NCI-H2227 (cell line): ENCODE measurements at regions not wholly inside any gene's neighbourhood (a gene's known extent, or its start where the extent isn't known, plus 50 kb on each side); places are given as distances from the start of the nearest gene placed in this dataset.

Experiments
- DNase-seq: peaks from one replicate; lab custom pipeline; 2025; ENCODE audit not compliant: unreplicated experiment; lab: John Stamatoyannopoulos, UW

DNA sequence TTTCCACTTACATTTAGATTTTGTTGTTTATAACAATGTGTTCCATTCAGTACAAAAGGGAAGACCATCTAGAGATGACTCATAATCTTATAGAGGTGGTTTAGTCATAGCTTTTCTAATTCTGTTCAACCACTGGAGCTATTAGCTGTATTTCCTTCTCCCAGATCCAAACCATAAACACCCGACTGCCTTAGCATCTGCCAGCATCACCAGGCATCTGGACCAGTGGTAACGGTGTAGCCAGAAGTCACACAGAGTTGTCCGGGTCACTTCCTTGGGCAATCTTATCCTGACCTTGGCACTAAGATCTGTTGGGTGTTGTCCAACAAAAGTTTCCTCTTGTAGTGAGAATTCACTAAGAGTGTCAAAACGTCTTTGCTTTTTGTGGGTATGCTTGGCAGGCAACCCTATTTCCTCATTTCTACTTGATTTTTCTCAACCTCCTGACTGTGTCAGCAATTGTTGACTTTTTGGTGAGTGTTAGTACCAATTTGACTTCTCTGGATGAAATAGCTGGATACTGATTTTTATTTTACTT, 372.1 kb upstream of the B3GALT2 start:
- no peak for DNase-seq

DNA sequence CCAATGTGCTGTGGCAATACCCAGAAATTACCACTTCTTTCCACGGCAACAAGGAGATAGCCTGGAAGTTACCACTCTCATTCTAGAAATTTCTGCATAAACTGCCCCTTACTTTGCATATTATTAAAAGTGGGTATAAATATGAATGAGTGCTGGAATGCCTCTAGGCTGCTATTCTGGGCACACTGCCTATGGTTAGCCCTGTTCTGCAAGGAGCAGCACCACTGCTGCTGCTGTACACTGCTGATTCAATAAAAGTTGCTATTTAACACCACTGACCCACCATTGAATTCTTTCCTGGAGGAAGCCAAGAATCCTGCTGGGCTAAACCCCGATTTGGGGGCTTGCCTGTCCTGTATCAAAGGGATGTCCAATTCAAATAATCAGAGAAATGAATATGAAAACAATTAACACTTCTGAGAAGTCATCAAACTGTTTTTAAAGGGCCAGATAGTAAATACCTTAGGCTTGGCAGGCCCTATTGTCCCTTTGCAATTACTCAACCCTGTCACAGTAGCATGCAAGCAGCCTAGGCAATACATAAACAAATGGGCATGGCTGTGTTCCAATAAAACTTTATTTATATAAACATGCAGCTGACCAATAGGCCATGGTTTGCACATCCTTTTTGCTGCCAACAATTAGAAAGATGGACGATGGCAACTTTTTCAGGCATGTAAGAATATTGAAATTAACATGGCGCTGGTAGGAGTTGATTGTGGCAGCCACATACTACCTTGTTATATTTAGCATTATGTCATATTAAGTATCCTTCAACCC, 369.4 kb upstream of the B3GALT2 start:
- DNase-seq, result no peak

DNA sequence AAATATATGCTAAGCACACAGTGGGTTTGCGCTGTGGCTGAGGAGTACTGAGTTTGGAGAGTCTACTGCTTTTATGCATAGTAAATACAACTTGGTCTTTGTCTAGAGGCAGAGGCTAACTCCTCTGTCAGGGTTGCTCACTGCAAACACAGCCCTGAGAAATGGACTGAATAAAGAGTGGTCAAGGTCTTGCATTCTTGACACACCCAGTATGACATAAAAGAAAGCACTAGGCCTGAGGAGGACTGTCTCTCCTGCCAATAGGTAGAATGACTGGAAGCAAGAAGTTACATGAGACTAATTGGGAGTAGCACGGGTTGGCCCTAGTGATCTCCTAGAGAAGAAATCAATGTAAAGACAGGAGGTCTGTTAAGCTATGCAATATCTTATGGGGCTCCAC, 367.2 kb upstream of the B3GALT2 start:
- DNase-seq, result no peak

DNA sequence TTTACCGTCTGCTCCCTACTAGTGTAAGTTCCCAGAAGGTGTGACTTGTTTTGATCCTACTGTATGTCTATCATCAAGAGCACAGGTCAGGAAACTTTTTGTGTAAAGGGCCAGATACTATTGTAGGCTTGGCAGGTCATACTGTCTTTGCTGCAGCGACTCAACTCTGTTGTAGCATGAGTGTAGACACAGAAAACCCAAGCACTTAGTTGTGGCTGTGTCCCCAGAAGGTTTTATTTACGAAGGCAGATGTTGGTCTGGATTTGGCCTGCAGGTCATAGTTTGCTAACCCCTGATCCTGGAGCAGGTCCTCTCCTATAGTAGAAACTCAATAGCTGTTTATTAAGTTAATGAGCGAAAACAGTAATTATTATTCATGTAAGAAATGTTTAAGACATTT, 365.9 kb upstream of the B3GALT2 start:
- no peak for DNase-seq

DNA sequence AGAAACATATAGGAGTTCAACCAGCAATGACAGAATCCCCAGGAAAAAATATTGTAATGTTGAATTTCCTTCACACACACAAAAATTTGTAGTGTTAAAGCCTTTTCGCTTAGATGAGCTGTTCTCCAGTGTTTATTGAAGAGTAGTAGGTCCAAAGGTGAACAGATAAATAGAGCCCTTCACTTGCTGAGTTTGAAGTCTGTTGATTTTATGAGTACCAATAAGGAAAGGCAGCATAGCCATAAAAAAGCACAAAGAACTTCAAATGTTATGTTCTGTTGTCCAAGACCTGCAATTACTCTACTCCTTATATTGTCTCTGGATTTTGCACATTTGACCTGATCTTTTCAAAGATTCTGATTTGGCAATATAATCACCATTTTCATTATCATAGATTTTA, 362.7 kb upstream of the B3GALT2 start:
- DNase-seq, result no peak

DNA sequence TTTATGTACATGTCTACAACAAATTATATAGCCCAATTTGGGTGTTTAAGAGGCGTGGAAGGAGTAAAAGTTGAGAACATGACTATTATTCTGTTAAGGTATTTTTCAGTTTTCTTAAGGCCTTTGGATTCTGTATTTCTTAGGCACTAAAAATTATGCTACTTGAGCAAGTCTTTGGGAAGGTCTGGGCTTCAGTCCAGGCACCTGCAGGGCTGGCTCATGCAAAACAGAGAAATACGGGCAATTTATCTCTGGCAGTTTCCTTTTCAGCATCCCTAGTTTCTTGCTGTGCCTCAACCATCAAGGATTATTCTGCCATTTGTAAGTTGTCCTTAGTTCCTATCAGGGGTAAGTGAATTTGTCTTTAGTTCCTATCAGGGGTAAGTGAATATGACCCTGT, 358.8 kb upstream of the B3GALT2 start:
- no peak for DNase-seq

DNA sequence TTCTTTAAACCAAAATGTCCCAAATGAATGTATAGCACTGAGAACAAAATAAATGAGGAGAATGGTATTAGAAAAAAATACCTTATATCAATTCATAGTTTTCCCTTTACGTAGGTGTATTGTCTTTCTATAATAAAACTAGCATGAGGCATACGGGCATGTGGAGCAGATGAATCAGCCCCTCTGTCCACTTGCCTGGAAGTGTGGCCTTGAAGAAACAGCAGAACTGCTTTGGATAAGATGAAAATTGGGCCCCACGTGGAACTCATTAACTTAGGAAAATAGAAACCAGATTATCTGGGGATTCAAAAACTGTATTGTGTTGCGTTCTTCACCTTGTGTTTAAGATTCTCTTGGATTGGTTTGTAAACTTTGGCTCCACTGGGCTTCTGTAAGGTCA, 356.8 kb upstream of the B3GALT2 start:
- DNase-seq, result no peak

DNA sequence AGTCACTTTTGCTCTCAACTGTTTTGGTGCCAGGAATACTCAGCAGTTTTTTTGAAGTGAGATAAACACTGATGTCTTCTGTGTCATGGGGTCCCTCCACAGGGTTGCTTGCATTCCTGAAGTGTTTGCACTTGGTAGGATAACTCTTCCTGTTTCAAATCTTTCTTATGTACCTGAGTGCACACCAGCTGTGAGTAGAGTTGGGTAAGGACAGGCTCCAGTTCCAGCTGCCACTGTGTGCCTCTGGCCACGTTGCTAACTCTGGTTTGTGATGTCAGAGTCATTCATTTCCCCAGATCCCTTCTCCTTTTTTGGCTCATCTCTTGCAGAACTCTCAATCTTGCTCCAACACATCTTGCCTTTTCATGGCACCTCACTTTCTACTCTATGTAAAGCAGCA, 356.3 kb upstream of the B3GALT2 start:
- DNase-seq, result no peak

DNA sequence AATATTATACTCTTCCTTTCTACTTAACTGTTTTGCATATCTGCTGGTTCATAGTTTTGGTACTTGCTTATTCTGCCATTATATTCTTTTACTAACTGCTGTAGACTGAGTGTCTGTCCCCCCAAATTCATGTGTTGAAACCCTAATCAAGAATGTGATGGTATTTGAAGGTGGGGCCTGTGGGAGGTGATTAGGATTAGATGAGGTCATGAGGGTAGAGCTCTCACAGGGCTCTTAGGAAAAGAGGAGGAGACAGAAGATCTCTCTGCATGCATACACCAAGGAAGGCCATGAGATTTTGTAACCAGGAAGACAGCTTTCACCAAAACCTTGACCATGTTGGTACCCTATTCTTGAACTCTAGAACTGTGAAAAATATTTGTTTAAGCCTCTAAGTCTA, 354.1 kb upstream of the B3GALT2 start:
- DNase-seq, result no peak

DNA sequence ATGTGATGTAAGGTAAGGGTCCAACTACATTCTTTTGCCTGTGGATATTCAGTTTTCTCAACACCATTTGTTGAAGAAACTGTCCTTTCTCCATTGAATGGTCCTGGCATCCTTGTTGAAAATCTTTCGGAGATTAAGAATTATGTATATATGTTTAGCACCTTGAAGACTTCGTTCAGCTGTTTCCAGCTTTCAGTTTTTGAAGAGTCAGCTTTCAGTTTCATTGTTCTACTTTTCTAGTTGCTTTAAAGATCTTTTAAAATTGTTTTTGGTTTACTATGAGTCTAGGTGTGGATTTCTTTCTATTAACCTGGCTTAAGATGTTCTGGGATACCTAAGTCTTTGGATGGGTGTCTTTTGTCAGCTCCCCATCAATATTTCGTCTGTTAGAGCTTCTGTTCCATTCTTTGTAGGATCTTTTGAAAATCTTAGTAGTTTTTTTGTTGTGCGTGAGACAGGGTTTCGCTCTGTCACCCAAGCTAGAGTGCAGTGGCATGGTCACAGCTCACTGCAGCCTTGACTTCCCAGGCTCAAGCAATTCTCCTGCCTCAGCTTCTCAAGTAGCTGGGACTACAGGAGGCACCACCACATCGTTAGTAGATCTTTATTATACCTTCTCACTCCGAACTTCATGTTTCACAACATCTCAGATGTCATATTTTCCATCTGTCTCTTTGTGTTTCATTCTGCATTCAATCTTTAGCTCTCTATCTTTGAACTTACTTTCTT, 353.5 kb upstream of the B3GALT2 start:
- DNase-seq, result no peak

DNA sequence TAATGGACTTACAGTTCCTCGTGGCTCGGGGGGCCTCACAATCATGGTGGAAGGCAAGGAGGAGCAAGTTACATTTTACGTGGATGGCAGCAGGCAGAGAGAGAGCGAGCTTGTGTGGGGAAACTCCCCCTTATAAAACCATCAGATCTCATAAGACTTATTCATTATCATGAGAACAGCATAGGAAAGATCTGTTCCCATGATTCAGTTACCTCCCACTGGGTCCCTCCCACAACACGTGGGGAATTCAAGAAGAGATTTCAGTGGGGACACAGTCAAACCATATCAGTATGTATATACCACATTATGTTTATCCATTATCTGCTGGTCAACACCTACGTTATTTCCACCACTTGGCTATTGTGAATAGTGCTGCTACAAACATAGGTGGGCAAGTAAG, 352.3 kb upstream of the B3GALT2 start:
- no peak for DNase-seq

DNA sequence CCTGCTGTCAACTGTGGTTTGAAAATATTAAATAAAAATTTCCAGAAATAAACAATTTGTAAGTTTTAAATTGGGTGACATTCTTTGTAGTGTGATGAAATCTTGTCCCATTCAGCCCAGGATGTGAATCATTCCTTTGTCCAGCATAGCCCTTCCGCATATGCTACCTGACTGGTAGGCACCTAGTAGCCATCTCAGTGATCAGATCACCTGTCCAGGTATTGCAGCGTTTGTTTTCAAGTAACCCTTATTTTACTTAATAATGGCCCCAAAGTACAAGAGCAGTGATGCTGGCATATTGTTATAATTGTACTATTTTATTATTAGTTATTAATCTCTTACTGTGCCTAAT, 351.6 kb upstream of the B3GALT2 start:
- DNase-seq, result no peak

DNA sequence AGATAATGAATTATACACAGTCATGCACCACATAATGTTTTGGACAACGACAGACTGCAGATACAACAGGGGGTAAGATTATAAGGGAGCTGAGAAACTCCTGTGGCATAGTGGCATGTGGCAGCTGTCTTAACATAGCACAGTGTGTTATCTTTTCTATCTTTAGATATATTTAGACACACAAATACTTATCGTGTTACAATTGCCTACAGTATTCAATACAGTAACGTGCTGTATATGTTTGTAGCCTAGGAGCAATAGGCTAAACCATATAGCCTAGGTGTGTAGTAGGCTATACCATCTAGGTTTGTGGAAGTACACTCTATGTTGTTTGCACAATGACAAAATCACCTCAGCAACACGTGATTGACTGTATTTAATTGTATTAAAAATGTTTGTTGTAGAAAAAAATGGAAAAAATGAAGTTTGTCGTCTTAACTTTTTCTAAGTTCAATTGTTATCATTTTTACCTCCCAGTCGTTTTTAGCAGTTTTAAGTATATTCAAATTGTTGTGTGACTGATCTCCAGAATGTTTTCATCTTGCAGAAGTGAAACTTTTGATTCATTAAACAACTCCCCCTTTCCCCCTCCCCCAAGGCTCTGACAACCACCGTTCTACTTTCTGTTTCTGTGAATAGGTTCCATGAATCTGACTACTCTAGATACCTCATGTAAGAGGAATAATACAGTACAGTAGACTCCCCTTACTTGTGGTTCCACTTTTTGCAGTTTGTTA, 351.0 kb upstream of the B3GALT2 start:
- no peak for DNase-seq

DNA sequence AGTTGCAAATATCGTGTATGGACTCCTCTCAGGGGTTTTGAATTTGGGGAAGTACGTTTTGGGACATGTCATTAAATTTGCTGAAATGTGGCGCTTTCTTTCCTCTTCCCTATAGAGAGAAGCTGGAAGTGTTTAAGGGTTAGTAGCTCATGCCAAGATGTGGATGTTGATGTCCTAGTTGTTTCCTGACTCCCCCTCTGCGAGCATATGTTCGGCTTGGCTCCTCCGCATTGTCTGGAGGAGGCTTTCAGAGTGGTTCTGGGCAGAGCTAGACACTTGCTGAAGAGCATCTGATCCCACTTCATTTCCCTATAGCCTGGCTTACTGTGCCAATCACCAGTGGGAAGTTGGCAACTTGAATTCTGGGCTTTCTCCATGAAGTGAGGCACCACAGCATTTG, 347.4 kb upstream of the B3GALT2 start:
- DNase-seq, result no peak

DNA sequence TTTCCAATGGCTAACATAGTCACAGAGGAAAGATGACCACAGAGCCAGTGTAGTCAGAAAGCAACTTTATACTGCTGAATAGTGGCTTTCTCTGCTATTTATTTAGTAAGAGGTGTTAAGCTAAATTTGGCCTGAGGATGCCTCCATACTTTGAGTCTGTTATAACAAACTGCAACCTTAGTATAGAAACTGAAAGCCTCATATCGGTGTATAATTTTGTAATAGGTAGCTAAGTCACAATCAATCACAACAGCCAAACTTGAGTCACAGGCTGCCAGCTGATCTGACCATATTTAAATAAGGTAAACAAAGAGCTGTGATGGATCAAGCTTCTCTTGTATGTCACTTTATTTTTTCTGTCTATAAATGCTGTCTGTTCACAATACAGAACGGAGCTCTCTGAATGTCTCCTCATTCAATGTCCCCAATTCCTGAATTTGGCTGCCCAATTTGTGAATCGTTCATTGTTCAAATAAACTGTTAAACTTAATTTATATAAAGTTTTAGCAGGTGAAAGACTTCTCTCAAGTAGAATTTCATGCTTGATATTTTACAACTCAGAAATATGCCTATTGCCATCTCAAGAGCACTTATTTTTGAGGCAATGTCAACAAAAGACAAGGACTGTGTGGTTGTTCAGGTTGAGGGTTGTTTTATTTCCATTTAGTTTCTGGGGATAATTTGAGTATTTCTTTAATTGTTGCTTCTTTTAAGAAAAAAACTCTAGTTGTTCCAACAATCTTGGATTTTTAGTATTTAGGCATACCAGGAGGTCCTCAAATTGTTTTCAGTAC, 339.7 kb upstream of the B3GALT2 start:
- no peak for DNase-seq

DNA sequence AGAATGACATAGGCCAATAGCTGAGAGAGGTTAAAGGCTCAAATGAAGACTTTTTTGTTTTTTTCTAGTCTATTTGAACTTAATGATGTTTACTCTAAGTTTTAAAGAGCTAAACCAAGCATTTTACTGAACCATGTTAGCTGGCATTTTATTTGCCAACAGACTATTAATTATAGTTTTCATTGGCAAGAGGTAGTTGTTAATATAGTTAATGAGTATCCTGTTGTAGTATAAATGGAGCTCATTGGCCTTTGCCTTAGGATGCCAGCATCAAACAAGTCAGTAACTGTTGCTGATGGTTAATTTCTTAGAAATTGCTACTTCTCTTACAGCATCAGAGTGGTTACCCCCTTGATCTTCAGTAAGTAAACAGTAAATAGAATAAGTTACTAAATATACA, 339.0 kb upstream of the B3GALT2 start:
- DNase-seq, result no peak

DNA sequence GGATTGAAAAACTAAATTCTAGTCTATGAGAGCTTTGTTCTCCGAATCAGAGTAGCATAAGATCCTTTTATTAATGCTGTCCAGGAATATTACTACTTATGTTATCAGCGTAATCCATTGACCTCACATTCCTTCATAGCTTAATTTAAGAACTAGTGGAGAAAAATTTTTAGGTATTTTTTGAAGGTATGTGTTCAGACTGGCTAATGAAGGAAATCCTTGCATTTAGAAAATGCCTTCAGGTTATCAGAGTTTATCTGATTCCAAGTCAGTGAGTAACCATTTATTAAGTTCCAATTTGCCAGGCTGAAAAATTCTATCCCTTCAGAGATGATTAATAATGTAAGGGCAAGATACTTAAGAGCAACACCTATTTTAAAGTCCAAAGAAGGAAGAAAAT, 338.2 kb upstream of the B3GALT2 start:
- DNase-seq, result no peak

DNA sequence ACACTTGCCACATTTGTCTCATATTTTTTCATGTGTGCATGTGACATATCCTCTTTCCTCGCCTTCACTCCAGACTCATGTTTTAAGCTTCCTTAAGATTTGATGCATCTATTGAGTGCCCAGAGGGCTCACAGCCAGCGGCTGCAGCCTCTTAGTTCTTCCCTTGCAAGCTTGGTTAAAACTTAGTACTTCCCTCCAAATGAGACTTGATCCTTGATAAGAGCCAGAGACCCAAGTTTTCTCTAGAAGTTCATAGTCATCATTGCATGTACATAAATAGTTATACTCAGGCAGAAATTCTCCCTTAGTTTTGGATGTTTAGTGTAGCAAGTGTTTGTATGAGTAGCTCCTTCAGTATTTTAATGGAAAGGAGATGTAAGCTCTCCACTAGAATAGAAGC, 337.6 kb upstream of the B3GALT2 start:
- DNase-seq, result no peak

DNA sequence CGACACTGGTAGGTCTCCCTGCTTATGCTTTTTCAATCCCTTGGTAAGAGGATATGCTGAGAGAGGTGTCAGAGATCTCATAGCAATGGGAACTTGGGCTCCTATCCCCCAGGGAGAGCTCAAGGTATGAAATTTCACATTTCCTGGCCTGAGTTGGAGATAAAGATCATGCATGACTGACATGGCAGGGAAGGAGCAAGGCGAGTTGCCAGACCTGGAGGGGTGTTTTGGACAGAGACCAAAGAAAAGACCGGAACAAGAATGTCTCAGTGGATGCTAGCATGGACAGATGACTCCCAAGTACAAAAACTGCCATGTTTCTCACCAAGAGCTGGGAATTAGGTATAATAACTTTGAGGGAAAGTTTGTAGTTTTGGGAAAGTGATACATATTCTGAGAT, 334.1 kb upstream of the B3GALT2 start:
- no peak for DNase-seq

DNA sequence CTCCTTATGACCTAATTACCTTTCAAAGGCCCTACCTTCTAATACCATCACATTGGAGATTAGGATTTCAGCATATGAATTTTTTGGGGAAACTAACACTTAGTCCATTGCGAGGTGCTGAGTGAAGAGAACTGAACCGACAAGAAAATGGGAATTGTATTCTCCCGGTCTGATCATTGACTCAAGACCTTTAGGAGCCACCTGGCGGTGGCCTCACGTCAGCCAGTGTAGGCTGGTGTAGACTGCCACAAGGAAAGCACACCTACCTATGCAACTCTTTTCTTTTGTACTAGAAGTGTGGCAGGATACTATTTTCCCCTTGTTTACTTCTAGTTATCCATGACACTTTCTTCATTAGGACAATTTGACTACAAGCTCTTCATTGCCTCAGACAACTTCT, 333.5 kb upstream of the B3GALT2 start:
- DNase-seq, result no peak

DNA sequence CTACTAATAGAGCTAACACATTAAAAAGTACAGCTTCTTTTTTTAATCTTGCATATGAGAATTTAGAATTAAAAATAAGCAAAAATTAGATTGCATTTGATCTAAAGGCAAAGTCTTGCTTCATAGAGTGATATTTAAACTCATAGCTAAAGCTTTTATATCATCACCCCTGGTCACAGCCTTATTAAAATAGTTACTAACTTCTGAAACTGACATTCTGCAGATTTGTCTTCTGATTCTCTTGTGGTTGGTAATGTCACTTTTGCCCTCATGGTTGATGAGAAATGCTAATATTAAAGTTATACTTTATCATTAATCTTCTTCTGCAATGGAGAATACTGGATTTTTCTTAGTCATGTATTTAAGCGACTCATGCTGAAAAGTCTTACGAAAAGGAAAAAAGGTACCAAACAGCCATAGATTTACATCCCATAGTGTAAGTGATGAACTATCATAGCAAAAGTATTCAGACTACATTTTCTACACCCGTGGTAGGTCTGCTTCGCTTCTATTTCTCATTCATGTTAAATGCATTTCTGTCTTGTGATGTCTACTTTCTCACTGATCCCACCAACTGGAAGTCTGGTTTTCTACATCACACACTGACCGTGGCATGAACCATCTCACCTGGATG, 330.5 kb upstream of the B3GALT2 start:
- no peak for DNase-seq
